Testis (tissue), 2 donors: ENCODE measurements at regions not wholly inside any gene's neighbourhood (a gene's known extent, or its start where the extent isn't known, plus 50 kb on each side); places are given as distances from the start of the nearest gene placed in this dataset.

Experiments
- POLR2A ChIP-seq: fragments of 450-650 bp; IDR thresholded peaks from one replicate; pipeline ENCODE4 v1.6.1; 2017; ENCODE audit warnings: antibody characterized with exemption, mild to moderate bottlenecking, moderate library complexity
- TF ChIP-seq, protein P1 (sequence below), 3 experiments: fragments of 450-650 bp in 2 of 3; fragments of 200-600 bp in 1 of 3; sonication (generic) in 1 of 3; IDR thresholded peaks; one replicate each; pipeline ENCODE4 v1.5.1; 2016 to 2019; ENCODE audit warnings: antibody characterized with exemption in 3 of 3, mild to moderate bottlenecking in 2 of 3, moderate library complexity in 1 of 3

DNA sequence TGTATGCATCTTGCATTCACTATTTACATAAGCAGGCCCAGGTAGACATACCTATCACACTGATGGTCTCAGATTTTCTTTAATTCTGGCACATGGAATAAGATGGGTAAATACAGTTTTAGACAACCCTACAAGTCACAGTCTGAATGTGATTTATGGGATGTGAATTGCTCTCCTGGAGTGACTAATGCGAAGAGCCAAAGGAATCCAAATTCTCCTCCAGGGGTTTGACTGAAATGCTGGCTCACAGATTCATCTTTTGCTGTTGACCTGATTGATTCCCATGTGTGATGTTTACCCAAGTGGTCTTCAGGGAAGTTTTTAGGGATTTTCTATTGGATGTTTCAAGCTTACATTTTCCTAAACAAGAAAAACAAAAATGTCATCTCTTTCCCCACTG is 277.9 kb upstream of the MON1B start:
- TF ChIP-seq, protein P1, sequence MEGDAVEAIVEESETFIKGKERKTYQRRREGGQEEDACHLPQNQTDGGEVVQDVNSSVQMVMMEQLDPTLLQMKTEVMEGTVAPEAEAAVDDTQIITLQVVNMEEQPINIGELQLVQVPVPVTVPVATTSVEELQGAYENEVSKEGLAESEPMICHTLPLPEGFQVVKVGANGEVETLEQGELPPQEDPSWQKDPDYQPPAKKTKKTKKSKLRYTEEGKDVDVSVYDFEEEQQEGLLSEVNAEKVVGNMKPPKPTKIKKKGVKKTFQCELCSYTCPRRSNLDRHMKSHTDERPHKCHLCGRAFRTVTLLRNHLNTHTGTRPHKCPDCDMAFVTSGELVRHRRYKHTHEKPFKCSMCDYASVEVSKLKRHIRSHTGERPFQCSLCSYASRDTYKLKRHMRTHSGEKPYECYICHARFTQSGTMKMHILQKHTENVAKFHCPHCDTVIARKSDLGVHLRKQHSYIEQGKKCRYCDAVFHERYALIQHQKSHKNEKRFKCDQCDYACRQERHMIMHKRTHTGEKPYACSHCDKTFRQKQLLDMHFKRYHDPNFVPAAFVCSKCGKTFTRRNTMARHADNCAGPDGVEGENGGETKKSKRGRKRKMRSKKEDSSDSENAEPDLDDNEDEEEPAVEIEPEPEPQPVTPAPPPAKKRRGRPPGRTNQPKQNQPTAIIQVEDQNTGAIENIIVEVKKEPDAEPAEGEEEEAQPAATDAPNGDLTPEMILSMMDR (IDR thresholded peaks at IDR 0.05), result no peak
- TF ChIP-seq POLR2A, result no peak
